HepG2 (cell line): ENCODE measurements at regions not wholly inside any gene's neighbourhood (a gene's known extent, or its start where the extent isn't known, plus 50 kb on each side); places are given as distances from the start of the nearest gene placed in this dataset.
A peak's percentile ranks its signal among the peaks of the same experiment; 100 is the strongest.

Source experiments
- ARID4A ChIP-seq: sonication (generic); formaldehyde crosslinking; IDR thresholded peaks from 2 replicates; pipeline ENCODE4 v1.5.0; 2020; ENCODE audit warnings: mild to moderate bottlenecking, missing genetic modification reagents, borderline replicate concordance
- CCDC6 ChIP-seq: sonication (generic); formaldehyde crosslinking; IDR thresholded peaks from 2 replicates; pipeline ENCODE4 v1.8.1; 2022; ENCODE audit warnings: mild to moderate bottlenecking, missing genetic modification reagents, moderate library complexity
- DMAP1 ChIP-seq: IDR thresholded peaks from 2 replicates; pipeline ENCODE4 v1.6.1; 2016
- GPN1 ChIP-seq: sonication (generic); formaldehyde crosslinking; IDR thresholded peaks from 2 replicates; pipeline ENCODE4 v1.5.1; 2020; ENCODE audit warnings: missing genetic modification reagents, borderline replicate concordance
- KDM6A ChIP-seq: IDR thresholded peaks from 2 replicates; pipeline ENCODE4 v1.6.1; 2016; ENCODE audit warnings: low read depth
- MLLT10 ChIP-seq: sonication (generic); formaldehyde crosslinking; IDR thresholded peaks from 2 replicates; pipeline ENCODE4 v1.4.0; 2020; ENCODE audit warnings: missing genetic modification reagents
- NFATC3 ChIP-seq: sonication (generic); formaldehyde crosslinking; IDR thresholded peaks from 2 replicates; pipeline ENCODE4 v1.5.1; 2020; ENCODE audit warnings: mild to moderate bottlenecking, missing genetic modification reagents
- RBM22 ChIP-seq: fragments of 200-400 bp; formaldehyde crosslinking; optimal IDR thresholded peaks from 2 replicates; pipeline ENCODE3; 2017; ENCODE audit warnings: mild to moderate bottlenecking, low read length, moderate library complexity
- SALL2 ChIP-seq: sonication (generic); formaldehyde crosslinking; IDR thresholded peaks from 2 replicates; pipeline ENCODE4 v1.8.1; 2023; ENCODE audit warnings: mild to moderate bottlenecking, missing genetic modification reagents, inconsistent platforms
- SP4 ChIP-seq: sonication (generic); formaldehyde crosslinking; IDR thresholded peaks from 2 replicates; pipeline ENCODE4 v1.8.1; 2023; ENCODE audit warnings: mild to moderate bottlenecking, missing genetic modification reagents
- STAG1 ChIP-seq: sonication (generic); formaldehyde crosslinking; IDR thresholded peaks from 2 replicates; pipeline ENCODE4 v1.4.0; 2020; ENCODE audit warnings: missing genetic modification reagents
- TF ChIP-seq, protein P1 (sequence below): sonication (generic); formaldehyde crosslinking; IDR thresholded peaks from one replicate; pipeline ENCODE4 v1.5.1; 2020; ENCODE audit warnings: mild to moderate bottlenecking, missing genetic modification reagents; ENCODE audit errors: not compliant biosample characterization
- TF ChIP-seq, protein P2 (sequence below): sonication (generic); formaldehyde crosslinking; IDR thresholded peaks from 2 replicates; pipeline ENCODE4 v1.5.1; 2020; ENCODE audit warnings: mild to moderate bottlenecking, missing genetic modification reagents, moderate library complexity

DNA sequence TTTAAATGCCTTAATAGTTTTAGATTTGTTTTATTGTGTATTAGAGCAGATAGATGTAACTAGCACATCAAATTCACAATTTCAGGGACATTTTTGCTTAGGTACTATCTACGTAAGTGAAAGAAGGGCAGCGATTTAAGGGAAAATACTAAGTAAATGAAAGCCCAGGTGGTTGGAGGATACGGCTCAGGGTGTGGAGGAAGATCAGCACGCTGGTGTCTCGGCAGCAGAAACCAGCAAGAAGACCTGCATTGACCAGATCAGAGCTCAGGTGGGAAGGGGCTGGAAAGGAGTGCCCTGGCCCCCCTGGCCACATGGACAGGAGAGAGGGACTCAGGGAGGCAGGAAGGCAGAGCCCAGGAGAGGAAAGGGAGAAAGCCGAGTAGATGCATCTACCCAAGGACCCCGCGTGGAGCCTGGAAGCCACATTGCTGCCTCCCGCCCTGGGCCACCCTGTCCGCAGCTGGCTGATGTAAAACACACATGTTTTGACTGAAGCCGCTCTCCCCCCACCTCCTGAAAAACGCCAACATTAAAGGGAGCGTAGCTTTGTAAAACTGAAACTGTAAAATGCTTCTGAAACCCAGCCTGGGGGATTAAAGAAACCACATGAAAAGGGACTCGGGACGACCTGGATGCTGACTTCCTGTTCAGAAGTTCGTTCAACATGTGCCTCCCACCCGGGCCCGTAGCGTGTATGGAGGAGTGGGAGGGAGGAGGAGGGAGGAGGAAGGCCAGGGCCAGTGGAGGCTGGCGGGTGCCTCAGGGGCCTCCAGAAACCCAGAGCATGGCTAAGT is 72.6 kb upstream of the TARDBP start (continued):
- TF ChIP-seq, protein P1, sequence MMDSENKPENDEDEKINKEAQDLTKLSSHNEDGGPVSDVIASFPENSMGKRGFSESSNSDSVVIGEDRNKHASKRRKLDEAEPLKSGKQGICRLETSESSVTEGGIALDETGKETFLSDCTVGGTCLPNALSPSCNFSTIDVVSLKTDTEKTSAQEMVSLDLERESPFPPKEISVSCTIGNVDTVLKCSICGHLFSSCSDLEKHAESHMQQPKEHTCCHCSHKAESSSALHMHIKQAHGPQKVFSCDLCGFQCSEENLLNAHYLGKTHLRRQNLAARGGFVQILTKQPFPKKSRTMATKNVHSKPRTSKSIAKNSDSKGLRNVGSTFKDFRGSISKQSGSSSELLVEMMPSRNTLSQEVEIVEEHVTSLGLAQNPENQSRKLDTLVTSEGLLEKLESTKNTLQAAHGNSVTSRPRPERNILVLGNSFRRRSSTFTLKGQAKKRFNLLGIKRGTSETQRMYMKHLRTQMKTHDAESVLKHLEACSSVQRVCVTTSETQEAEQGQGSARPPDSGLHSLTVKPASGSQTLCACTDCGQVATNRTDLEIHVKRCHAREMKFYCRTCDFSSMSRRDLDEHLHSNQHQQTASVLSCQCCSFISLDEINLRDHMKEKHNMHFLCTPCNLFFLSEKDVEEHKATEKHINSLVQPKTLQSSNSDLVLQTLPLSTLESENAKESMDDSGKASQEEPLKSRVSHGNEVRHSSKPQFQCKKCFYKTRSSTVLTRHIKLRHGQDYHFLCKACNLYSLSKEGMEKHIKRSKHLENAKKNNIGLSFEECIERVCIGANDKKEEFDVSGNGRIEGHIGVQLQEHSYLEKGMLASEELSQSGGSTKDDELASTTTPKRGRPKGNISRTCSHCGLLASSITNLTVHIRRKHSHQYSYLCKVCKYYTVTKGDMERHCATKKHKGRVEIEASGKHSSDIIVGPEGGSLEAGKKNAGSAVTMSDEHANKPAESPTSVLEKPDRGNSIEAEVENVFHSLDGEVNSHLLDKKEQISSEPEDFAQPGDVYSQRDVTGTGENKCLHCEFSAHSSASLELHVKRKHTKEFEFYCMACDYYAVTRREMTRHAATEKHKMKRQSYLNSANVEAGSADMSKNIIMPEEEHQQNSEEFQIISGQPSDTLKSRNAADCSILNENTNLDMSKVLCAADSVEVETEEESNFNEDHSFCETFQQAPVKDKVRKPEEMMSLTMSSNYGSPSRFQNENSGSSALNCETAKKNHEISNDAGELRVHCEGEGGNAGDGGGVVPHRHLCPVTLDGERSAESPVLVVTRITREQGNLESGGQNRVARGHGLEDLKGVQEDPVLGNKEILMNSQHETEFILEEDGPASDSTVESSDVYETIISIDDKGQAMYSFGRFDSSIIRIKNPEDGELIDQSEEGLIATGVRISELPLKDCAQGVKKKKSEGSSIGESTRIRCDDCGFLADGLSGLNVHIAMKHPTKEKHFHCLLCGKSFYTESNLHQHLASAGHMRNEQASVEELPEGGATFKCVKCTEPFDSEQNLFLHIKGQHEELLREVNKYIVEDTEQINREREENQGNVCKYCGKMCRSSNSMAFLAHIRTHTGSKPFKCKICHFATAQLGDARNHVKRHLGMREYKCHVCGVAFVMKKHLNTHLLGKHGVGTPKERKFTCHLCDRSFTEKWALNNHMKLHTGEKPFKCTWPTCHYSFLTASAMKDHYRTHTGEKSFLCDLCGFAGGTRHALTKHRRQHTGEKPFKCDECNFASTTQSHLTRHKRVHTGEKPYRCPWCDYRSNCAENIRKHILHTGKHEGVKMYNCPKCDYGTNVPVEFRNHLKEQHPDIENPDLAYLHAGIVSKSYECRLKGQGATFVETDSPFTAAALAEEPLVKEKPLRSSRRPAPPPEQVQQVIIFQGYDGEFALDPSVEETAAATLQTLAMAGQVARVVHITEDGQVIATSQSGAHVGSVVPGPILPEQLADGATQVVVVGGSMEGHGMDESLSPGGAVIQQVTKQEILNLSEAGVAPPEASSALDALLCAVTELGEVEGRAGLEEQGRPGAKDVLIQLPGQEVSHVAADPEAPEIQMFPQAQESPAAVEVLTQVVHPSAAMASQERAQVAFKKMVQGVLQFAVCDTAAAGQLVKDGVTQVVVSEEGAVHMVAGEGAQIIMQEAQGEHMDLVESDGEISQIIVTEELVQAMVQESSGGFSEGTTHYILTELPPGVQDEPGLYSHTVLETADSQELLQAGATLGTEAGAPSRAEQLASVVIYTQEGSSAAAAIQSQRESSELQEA, result no peak
- TF ChIP-seq DMAP1 (CRISPR knock-in tag), result no peak
- TF ChIP-seq MLLT10, result no peak
- TF ChIP-seq, protein P2, sequence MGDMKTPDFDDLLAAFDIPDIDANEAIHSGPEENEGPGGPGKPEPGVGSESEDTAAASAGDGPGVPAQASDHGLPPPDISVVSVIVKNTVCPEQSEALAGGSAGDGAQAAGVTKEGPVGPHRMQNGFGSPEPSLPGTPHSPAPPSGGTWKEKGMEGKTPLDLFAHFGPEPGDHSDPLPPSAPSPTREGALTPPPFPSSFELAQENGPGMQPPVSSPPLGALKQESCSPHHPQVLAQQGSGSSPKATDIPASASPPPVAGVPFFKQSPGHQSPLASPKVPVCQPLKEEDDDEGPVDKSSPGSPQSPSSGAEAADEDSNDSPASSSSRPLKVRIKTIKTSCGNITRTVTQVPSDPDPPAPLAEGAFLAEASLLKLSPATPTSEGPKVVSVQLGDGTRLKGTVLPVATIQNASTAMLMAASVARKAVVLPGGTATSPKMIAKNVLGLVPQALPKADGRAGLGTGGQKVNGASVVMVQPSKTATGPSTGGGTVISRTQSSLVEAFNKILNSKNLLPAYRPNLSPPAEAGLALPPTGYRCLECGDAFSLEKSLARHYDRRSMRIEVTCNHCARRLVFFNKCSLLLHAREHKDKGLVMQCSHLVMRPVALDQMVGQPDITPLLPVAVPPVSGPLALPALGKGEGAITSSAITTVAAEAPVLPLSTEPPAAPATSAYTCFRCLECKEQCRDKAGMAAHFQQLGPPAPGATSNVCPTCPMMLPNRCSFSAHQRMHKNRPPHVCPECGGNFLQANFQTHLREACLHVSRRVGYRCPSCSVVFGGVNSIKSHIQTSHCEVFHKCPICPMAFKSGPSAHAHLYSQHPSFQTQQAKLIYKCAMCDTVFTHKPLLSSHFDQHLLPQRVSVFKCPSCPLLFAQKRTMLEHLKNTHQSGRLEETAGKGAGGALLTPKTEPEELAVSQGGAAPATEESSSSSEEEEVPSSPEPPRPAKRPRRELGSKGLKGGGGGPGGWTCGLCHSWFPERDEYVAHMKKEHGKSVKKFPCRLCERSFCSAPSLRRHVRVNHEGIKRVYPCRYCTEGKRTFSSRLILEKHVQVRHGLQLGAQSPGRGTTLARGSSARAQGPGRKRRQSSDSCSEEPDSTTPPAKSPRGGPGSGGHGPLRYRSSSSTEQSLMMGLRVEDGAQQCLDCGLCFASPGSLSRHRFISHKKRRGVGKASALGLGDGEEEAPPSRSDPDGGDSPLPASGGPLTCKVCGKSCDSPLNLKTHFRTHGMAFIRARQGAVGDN (CRISPR knock-in tag), result peak; percentile 56
- TF ChIP-seq SALL2 (CRISPR knock-in tag), result no peak
- no peak for TF ChIP-seq KDM6A
- no peak for TF ChIP-seq CCDC6
- TF ChIP-seq STAG1 (CRISPR knock-in tag), result no peak
- TF ChIP-seq NFATC3, result no peak
- no peak for TF ChIP-seq ARID4A (CRISPR knock-in tag)
- no peak for TF ChIP-seq SP4 (CRISPR knock-in tag)
- TF ChIP-seq RBM22, result no peak
- no peak for TF ChIP-seq GPN1 (CRISPR knock-in tag)
